Stimulated activated naive CD8-positive, alpha-beta T cell treated with anti-CD3 and anti-CD28 coated beads, Interleukin-15, Interleukin-2, amounts not matched to agents 100 ng/mL and 50 ng/mL, for 24 hours (primary cell): ENCODE measurements at regions not wholly inside any gene's neighbourhood (a gene's known extent, or its start where the extent isn't known, plus 50 kb on each side); places are given as distances from the start of the nearest gene placed in this dataset.

Experiments used
- H3K27ac Mint-ChIP-seq: one replicate; pipeline ENCODE4 v1.8.0; 2021; ENCODE audit warnings: mild to moderate bottlenecking, mixed read lengths
- H3K27me3 Mint-ChIP-seq: one replicate; pipeline ENCODE4 v1.8.0; 2021; ENCODE audit warnings: mixed read lengths
- H3K36me3 Mint-ChIP-seq: one replicate; pipeline ENCODE4 v1.8.0; 2021; ENCODE audit warnings: low read depth, mixed read lengths
- H3K4me1 Mint-ChIP-seq: one replicate; pipeline ENCODE4 v1.8.0; 2021; ENCODE audit warnings: low read depth, mixed read lengths
- H3K4me3 Mint-ChIP-seq: one replicate; pipeline ENCODE4 v1.8.0; 2021; ENCODE audit warnings: mild to moderate bottlenecking, mixed read lengths
- H3K9me3 Mint-ChIP-seq: one replicate; pipeline ENCODE4 v1.8.0; 2021; ENCODE audit warnings: mixed read lengths

DNA sequence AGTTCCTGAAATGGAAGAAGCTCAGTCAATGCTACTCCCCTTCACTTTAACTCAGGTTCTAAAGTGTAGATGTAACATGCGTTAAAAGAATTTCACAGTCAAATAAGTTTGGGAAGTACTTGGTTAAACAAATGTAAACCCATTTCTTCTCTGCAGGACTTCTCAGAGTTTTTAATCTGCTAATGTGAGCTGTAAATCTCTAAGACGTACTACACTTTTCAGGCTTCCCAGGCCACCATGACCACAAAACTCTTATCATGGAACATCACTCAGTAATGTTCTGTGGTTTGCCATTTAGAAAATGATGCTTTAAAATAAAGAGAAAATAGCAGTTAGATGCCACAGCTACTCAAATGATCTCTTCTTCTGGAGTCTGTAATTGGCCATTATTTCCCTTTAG, 104.3 kb downstream of the HHIPL2 start:
- Mint-ChIP-seq H3K27ac (no peak overlapping the region), H3K27me3 (no peaks in the 10 kb centered on the region), H3K9me3 (no peaks in the 10 kb centered on the region), H3K4me1 (peaks cover 21% of the 10 kb centered on the region), H3K4me3 (no peak overlapping the region), H3K36me3 (no peaks in the 10 kb centered on the region)

DNA sequence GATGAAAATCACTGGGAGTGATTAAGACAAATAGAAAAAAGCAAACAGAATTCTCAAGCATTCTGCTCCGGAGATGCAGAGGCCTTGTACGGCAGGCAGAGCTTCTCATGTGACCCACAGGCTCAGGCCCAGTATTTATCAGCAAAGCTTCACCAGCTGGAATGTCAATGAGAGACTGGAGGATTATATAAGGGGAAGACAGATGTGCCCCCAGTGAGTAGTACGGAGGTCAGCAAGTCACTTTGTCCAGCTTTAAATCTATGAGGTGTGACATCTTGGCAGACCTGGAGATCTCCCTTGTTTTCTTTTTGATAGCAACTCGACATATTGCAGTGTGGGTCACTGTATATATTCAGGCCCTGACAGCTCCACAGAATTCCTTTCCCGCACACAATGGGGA, 106.8 kb downstream of the HHIPL2 start:
- Mint-ChIP-seq H3K4me1 (peaks cover 21% of the 10 kb centered on the region), H3K4me3 (no peak overlapping the region), H3K36me3 (no peaks in the 10 kb centered on the region), H3K27me3 (no peaks in the 10 kb centered on the region), H3K27ac (no peak overlapping the region), H3K9me3 (no peaks in the 10 kb centered on the region)

DNA sequence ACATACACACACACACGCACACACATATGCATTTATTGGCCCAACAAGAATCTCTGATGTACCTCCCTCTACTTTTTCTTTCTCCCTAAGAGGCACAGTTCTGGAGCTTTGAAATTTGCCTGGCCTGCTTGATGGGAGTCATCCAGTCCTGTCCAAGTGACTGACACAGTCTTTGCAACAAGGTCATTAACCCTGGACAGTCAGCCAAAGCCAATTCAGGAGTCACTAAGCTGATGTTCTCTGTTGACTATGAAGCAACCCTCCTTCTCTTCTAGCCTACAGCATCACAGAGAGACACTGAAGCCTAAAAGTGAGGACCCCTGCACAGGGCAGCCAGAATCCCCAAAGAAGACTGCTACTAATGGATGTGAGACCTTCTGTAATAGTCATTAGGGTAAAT, 123.1 kb downstream of the HHIPL2 start:
- peaks cover 32% of the 10 kb centered on the region for H3K9me3 Mint-ChIP-seq
- no peak overlapping the region for H3K27ac Mint-ChIP-seq
- no peak overlapping the region for H3K4me3 Mint-ChIP-seq
- H3K27me3 Mint-ChIP-seq: no peaks in the 10 kb centered on the region
- peaks cover 23% of the 10 kb centered on the region for H3K4me1 Mint-ChIP-seq
- peaks cover 6% of the 10 kb centered on the region for H3K36me3 Mint-ChIP-seq

DNA sequence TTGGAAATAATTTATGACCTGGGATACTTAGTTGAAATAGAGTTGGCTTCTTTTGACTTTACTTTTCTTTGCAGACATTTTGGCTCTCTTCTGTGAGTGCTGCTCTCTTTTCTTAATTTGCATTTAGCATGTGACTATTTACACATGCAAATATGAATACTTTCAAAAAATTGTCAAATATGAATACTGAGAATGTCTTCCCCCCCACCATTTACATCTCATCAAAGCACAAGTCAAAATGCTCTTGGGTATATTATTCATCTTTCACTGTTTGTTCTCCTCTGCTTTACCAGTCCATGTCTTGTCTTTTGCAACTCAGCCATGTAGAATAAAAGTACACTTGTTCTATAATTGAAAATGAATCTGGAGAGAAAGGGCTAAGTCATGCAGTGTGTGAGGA, 126.5 kb downstream of the HHIPL2 start:
- Mint-ChIP-seq H3K27me3 (no peaks in the 10 kb centered on the region), H3K36me3 (peaks cover 6% of the 10 kb centered on the region), H3K4me3 (no peak overlapping the region), H3K4me1 (peaks cover 52% of the 10 kb centered on the region), H3K9me3 (peaks cover 27% of the 10 kb centered on the region), H3K27ac (no peak overlapping the region)

DNA sequence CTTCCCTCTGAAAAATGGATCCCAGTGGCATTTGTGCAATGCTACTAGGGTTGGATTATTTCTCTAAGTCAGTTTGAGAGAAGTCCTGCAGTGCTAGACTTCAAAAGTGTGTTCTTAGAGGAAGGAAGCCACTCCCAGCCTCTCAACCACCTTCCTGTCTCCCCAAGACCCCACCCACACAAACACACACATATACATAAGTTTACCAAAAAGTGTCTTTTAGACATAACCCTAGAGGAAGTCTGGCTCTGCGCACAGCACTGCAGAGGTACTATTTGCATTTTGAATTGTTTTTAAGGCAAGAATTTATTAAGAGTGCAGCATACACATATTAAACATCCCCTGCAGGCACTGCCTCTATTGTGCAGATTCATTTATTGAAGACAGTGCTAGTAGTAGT, 127.3 kb downstream of the HHIPL2 start:
- peaks cover 59% of the 10 kb centered on the region for H3K4me1 Mint-ChIP-seq
- no peak overlapping the region for H3K4me3 Mint-ChIP-seq
- H3K36me3 Mint-ChIP-seq: peaks cover 6% of the 10 kb centered on the region
- no peaks in the 10 kb centered on the region for H3K27me3 Mint-ChIP-seq
- H3K9me3 Mint-ChIP-seq: peaks cover 24% of the 10 kb centered on the region
- no peak overlapping the region for H3K27ac Mint-ChIP-seq

DNA sequence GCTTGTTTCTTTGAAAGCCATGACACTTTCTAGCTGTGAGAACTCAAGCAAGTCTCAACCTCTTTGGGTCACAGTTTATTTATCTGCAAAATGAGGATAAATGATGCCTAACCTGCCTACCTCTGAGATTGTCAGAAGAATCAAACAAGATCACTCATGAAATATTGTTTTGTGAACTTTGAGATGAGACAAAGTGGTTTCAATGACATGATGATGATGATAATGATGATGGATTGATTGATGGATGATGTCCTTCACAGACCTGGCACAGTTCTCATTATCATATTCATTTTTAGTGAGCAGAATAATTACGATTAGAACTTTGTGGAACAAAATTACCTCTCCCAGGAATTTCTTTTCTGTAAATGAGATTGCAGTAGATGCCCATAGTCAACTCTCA, 129.2 kb downstream of the HHIPL2 start:
- Mint-ChIP-seq H3K9me3 (peaks cover 18% of the 10 kb centered on the region), H3K4me3 (no peak overlapping the region), H3K4me1 (peaks cover 64% of the 10 kb centered on the region), H3K27ac (no peak overlapping the region), H3K27me3 (no peaks in the 10 kb centered on the region), H3K36me3 (peaks cover 6% of the 10 kb centered on the region)

DNA sequence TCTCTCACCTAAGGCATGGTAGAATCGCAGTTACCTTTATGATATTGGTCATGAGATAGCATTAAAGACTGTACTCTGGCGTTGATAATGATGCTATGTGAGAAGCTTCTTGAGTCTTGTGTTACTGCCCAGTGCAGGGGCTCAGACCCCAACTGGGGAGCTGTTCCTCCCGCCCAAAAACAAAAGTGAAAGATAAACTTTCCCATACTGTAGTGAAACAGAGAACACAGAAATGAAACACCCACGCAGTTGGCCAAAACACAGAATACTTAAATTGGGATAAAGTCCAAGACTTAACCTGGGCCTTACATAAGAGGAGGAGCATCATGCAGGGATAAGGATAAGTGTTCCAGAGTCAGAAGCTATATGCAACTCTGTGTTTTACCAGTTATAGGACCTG, 130.6 kb downstream of the HHIPL2 start:
- Mint-ChIP-seq H3K4me1 (peaks cover 63% of the 10 kb centered on the region), H3K36me3 (no peaks in the 10 kb centered on the region), H3K9me3 (peaks cover 16% of the 10 kb centered on the region), H3K27ac (peak overlapping the region; percentile 41), H3K27me3 (no peaks in the 10 kb centered on the region), H3K4me3 (no peak overlapping the region)

DNA sequence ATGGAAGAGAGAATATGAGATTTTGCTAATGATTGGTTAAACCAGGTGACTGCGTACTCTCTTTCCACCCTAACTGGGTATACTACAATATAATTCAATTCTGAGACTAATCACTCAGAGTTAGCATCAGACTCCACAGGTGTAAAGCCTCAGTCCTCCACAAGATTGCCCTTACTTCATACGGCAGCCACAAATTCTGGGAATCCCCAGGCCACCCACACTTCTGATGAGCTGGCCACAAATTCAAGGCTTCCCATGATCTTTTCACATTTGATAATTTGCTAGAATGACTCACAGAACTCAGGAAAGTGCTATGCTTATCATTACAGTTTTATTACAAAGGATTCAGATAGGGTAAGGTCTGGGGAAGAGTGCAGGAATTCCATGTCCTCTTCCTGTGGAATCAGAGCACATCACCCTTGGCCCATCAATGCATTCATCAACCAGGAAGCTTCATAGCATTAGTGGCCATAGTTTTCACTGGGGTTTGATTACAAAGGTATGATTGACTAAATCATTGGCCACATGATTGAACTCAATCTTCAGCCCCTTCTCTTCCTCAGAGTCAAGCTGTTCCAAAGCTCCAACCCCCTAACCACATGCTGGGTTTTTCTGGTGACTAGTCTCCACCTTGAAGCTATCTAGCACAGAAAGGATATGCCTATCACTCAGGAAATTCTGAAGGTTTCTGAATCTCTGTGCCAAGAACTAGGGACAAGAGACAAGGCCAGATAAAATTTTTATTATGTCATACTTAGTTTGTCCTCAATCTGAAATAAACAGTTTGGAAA, 131.7 kb downstream of the HHIPL2 start:
- Mint-ChIP-seq H3K27me3 (no peaks in the 10 kb centered on the region), H3K4me3 (no peak overlapping the region), H3K27ac (peak overlapping the region; percentile 36), H3K9me3 (peaks cover 10% of the 10 kb centered on the region), H3K4me1 (peaks cover 54% of the 10 kb centered on the region), H3K36me3 (no peaks in the 10 kb centered on the region)

DNA sequence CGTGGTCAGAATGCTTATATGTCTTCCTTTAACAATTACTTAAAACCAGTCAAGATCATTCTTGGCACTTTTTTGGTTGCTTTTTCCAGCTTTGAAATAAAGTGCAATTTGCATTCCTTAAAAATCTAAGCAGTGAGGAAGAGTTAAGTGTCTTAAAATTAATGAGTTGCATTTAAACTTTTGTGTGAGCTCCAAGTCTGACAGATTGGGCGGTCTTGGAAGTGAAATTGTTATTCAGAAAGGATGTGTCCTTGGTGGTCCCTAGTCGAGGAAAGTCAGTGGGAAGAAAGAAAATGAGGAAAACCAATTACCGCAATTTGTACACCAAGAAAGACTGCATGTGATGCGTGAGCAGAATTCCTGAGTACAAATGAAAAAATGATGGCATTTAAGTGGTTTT, 132.5 kb downstream of the HHIPL2 start:
- Mint-ChIP-seq H3K9me3 (peaks cover 10% of the 10 kb centered on the region), H3K4me3 (no peak overlapping the region), H3K27ac (no peak overlapping the region), H3K4me1 (peaks cover 47% of the 10 kb centered on the region), H3K36me3 (no peaks in the 10 kb centered on the region), H3K27me3 (no peaks in the 10 kb centered on the region)

DNA sequence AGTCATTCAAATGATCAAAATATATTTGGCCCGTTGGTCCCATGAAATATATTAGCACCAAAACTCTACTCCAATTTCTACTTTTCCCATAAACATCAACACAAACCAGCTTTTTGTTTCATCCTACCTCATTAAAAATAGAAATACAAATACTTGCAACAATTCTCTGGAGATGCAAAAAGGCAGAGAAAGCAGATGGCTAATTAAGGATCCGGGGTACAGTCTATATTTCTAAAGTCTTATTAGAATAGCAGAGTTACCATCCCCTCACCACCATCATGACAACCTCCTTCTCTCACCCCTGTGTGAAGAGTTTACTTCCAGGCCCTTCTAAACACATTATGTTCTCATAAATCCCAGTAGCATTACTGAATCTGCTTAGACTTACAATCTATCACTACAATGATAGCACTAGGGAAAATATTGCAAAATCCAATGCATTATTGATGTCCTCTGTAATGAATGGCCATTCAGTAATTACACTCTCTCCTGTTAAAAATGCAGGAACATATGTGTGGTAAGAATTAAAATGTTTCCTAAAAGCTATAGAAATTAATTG, 133.8 kb downstream of the HHIPL2 start:
- no peaks in the 10 kb centered on the region for H3K27me3 Mint-ChIP-seq
- peaks cover 7% of the 10 kb centered on the region for H3K9me3 Mint-ChIP-seq
- no peak overlapping the region for H3K27ac Mint-ChIP-seq
- H3K36me3 Mint-ChIP-seq: no peaks in the 10 kb centered on the region
- H3K4me3 Mint-ChIP-seq: no peak overlapping the region
- H3K4me1 Mint-ChIP-seq: peaks cover 33% of the 10 kb centered on the region

DNA sequence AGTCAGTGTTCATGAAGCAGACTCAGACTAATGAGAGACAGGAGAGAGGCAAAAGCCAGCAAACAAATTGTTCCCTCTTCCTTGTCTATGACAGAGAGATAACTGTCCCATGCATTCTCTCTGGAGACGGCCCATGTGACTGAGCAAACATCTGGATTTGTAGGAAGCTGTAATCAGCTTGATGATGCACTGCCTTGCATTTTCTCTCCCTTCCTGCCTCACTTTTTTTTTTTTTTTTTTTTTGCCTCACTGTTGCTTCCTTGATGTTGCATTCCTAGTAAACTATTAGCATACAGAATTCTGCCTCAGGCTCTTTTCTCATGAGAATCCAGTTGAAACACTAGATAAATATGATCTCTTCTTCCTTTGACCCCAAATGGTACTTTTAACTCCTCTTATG, 134.5 kb downstream of the HHIPL2 start:
- no peak overlapping the region for H3K27ac Mint-ChIP-seq
- peaks cover 27% of the 10 kb centered on the region for H3K4me1 Mint-ChIP-seq
- H3K36me3 Mint-ChIP-seq: no peaks in the 10 kb centered on the region
- H3K9me3 Mint-ChIP-seq: peaks cover 7% of the 10 kb centered on the region
- H3K4me3 Mint-ChIP-seq: no peak overlapping the region
- no peaks in the 10 kb centered on the region for H3K27me3 Mint-ChIP-seq

DNA sequence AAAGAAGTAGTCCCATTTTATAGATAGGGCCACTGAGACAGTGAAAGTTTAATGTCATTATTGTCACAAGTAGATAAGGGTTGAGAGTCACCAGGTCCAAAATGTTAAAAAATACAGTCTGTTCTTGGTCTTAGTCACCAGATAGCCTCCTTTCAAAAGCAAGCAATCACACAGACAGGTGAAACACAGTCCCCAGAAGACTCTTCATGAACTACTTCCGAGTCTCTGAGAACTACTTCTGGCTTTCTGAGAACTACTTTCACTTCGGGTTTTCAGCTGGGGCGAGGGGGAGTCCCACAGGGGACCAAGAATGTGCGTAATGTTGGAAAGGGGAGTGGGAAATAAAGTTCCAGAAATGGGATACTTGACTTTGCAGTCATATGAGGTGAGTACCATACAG, 143.2 kb downstream of the HHIPL2 start:
- Mint-ChIP-seq H3K27me3 (peaks cover 4% of the 10 kb centered on the region), H3K4me1 (no peaks in the 10 kb centered on the region), H3K36me3 (no peaks in the 10 kb centered on the region), H3K9me3 (peaks cover 4% of the 10 kb centered on the region), H3K27ac (no peak overlapping the region), H3K4me3 (no peak overlapping the region)

DNA sequence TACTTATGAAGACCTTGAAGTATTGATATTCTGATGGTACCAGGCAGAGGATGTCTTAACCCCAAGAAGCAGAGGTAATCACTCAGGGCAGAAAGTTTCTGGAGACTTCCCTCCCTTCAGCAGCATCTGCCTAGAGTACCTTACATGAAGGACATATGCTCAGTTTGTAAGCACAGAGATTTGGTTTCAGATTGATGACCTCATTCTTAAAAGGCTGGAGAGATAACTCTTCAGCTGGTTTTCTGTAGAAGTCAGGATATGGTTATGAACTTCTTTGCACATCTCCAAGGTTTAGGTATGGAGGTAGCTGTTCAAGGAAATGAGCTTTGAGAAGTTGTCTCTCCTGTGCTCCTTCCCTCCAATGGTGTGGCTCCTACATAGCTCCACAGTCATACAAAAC, 148.7 kb downstream of the HHIPL2 start:
- Mint-ChIP-seq H3K4me1 (no peaks in the 10 kb centered on the region), H3K4me3 (no peak overlapping the region), H3K36me3 (no peaks in the 10 kb centered on the region), H3K27me3 (no peaks in the 10 kb centered on the region), H3K27ac (no peak overlapping the region), H3K9me3 (no peaks in the 10 kb centered on the region)

DNA sequence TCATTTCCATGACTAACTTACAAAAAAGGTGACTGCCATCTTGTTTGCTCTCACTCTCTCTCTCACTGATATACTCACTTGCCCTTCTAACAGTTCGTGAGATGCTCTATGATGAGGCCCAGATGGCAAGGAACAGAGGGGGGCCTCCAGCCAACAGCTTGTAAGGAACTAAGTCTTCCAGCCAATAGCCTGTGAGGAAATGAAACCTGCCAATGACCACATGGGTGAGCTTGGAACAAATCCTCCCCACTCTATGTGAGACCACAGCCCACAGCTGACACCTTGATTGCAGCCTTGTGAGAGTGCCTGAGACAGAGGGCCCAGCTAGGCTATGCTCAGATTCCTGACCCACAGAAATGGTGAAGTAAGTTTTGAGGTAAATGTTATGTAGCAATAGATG, 153.7 kb downstream of the HHIPL2 start:
- no peak overlapping the region for H3K4me3 Mint-ChIP-seq

DNA sequence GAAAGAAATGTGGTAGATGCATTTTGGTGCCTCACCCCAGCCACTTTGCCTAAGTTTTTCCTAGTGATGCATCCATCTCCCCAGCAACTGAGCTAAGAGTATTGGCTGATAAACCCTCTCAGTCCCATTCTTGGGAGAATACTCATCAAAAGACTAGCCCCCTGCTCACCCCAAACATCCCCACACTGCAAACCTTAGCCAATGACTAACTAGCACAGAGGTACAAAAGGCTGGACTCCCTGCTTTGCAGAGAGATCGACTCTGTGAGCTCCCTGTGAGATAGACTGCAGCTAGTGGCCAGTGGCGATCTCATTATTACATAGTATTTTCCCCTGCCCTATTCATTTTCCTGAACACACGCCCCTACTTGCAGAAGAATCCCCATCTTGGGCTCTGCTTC, 155.3 kb downstream of the HHIPL2 start:
- Mint-ChIP-seq H3K4me1 (no peaks in the 10 kb centered on the region), H3K27ac (no peak overlapping the region), H3K27me3 (no peaks in the 10 kb centered on the region)

More for the DNA sequence above, 153.7 kb downstream of the HHIPL2 start:
- no peak overlapping the region for H3K27ac Mint-ChIP-seq
- no peaks in the 10 kb centered on the region for H3K36me3 Mint-ChIP-seq
- no peaks in the 10 kb centered on the region for H3K9me3 Mint-ChIP-seq
- H3K27me3 Mint-ChIP-seq: no peaks in the 10 kb centered on the region
- H3K4me1 Mint-ChIP-seq: no peaks in the 10 kb centered on the region

DNA sequence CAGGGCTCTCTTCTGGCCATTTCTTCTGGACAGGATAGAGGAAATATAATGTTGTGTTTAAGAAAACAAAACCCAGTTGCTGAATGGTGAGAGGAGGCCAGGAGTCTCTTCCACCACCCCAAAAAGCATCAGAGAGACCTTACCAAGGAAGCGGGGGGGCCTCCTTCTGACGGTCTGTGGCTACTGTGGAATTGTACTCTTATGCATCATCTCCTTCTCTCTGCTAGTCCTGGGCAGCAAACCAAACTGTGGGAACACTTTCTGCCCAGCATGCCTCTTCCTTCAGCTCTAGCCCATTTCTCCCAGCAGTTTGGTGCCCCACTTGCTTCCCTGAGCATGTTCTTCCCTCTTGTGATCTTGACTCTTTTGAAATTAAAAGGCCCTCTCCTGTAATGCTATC, 157.7 kb downstream of the HHIPL2 start:
- Mint-ChIP-seq H3K9me3 (peaks cover 6% of the 10 kb centered on the region), H3K4me1 (no peaks in the 10 kb centered on the region), H3K27ac (no peak overlapping the region)

More for the DNA sequence above, 155.3 kb downstream of the HHIPL2 start:
- H3K9me3 Mint-ChIP-seq: peaks cover 6% of the 10 kb centered on the region
- H3K4me3 Mint-ChIP-seq: no peak overlapping the region
- H3K36me3 Mint-ChIP-seq: no peaks in the 10 kb centered on the region

More for the DNA sequence above, 157.7 kb downstream of the HHIPL2 start:
- Mint-ChIP-seq H3K4me3 (no peak overlapping the region), H3K27me3 (no peaks in the 10 kb centered on the region), H3K36me3 (no peaks in the 10 kb centered on the region)
